NAMALWA (cell line): ENCODE measurements at regions not wholly inside any gene's neighbourhood (a gene's known extent, or its start where the extent isn't known, plus 50 kb on each side); places are given as distances from the start of the nearest gene placed in this dataset.

Experiments used
- DNase-seq: peaks from one replicate; pipeline ENCODE4 v3.0.0-alpha.2; 2015; ENCODE audit warnings: low spot score

GRCh38 chr1:9179463-9180110 is 50.7 kb upstream of the GPR157 start:
- DNase-seq = peak; percentile 37

- no peak for DNase-seq
Observed at GRCh38 chr1:9180111-9180819, 51.4 kb upstream of the GPR157 start.

- peak; percentile 68 for DNase-seq
Observed at GRCh38 chr1:9181176-9181906, 52.4 kb upstream of the GPR157 start.

GRCh38 chr1:9181990-9182783 is 52.4 kb upstream of the H6PD start:
- DNase-seq = no peak

GRCh38 chr1:9182784-9183257 is 51.8 kb upstream of the H6PD start:
- DNase-seq = no peak

GRCh38 chr1:9183441-9183840 is 51.1 kb upstream of the H6PD start:
- no peak for DNase-seq

GRCh38 chr1:9183898-9184297 is 50.7 kb upstream of the H6PD start:
- DNase-seq = no peak

- DNase-seq = no peak
Observed at GRCh38 chr1:9184749-9185148, 49.8 kb upstream of the H6PD start.
